Fibroblast of pulmonary artery (primary cell): ENCODE measurements at regions not wholly inside any gene's neighbourhood (a gene's known extent, or its start where the extent isn't known, plus 50 kb on each side); places are given as distances from the start of the nearest gene placed in this dataset.

Experiments used
- DNase-seq: peaks from one replicate; pipeline ENCODE4 v3.0.0-alpha.2; 2010; ENCODE audit warnings: low read depth
- H3K4me3 ChIP-seq: replicated peaks from 2 replicates; pipeline ENCODE4 v1.5.1; 2011; ENCODE audit warnings: low read depth, mild to moderate bottlenecking, control low read depth, low read length, moderate library complexity
- TF ChIP-seq, protein P1 (sequence below): IDR thresholded peaks from 2 replicates; pipeline ENCODE4 v1.5.1; 2011; ENCODE audit warnings: mild to moderate bottlenecking, control low read depth, low read length, inconsistent platforms; ENCODE audit errors: missing control alignments

DNA sequence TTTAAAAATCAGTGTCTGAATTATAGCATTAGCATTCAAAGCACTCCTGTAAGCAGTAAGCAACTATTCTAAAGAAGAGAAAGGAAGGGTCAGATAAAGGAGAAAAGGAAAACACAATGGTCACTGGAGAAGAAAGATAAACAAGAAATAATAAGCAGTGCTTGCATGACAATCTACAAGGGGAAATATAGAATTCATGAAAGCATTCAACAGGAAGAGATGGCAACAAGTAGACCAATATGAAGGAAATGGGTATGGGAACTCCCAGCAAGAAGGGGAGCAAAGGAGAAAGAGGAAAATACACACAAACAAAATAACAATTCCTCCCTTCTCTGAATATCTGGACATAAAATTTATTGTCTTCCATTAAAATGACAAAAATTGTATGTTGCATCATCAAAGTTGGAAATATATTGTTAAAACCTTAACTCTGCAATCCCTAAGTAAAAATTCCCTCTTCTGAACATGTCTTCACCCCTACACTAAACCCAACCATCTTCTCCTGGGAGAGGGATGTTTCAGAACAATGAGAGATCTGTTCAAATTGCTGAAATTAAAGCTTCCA lies 206.3 kb upstream of the SAMSN1 start:
- H3K4me3 ChIP-seq, result no peak overlapping the region
- no peak for DNase-seq
- TF ChIP-seq, protein P1, sequence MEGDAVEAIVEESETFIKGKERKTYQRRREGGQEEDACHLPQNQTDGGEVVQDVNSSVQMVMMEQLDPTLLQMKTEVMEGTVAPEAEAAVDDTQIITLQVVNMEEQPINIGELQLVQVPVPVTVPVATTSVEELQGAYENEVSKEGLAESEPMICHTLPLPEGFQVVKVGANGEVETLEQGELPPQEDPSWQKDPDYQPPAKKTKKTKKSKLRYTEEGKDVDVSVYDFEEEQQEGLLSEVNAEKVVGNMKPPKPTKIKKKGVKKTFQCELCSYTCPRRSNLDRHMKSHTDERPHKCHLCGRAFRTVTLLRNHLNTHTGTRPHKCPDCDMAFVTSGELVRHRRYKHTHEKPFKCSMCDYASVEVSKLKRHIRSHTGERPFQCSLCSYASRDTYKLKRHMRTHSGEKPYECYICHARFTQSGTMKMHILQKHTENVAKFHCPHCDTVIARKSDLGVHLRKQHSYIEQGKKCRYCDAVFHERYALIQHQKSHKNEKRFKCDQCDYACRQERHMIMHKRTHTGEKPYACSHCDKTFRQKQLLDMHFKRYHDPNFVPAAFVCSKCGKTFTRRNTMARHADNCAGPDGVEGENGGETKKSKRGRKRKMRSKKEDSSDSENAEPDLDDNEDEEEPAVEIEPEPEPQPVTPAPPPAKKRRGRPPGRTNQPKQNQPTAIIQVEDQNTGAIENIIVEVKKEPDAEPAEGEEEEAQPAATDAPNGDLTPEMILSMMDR, result no peak

DNA sequence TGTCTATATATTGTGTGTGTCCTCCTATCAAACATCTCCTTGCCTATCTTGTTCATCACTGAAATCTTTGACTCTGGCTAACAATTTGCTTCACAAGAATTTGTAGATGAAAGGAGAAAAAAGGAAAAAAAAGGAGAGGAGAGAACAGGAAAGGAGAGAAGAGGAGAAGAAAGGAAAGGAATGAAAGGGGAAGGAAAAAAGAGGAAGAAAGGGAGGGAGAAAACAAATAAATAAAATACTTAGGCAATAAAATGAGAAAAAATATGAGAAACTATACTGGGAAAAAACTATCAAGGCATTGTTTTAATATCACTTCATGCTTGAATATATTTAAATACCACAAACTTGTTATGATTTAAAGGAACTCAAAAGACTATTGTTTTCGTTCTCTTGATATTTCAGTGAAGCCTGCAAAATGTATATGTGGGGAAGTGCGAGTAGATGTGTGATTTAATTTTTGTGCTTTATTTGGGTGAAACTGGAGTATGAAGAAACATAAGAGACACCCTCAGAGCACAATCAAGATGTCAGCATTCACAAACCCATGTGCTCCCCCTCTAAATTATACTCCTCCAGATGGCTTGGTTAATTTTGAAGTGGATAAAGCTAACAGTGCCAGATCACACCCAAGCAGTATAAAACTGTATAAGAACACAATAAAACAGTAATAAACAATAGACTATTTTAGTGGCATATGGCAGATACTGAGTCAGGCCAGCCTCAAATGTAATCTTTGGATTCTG lies 205.7 kb upstream of the SAMSN1 start:
- DNase-seq, result no peak
- TF ChIP-seq, protein P1, result no peak
- no peak overlapping the region for H3K4me3 ChIP-seq

DNA sequence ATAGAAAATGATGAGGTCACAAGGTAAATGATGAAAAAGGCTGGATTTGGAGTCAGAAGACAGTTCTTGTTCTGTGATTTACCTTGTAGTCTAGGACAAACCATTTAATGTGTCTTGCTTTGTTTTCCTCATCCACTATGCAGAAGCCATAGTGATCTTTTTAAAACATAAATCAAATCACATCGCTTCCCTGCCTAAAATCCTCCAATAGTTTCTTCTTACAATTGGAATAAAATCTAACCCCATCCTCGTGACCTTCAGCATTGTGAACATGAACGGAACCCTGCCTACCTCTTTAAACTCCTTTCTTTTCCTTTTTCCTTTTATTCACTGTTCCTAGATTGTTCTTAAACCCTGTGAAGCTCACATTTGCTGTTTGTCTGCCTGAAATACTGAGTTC lies 204.9 kb upstream of the SAMSN1 start:
- no peak overlapping the region for H3K4me3 ChIP-seq
- no peak for DNase-seq
- TF ChIP-seq, protein P1, result no peak

DNA sequence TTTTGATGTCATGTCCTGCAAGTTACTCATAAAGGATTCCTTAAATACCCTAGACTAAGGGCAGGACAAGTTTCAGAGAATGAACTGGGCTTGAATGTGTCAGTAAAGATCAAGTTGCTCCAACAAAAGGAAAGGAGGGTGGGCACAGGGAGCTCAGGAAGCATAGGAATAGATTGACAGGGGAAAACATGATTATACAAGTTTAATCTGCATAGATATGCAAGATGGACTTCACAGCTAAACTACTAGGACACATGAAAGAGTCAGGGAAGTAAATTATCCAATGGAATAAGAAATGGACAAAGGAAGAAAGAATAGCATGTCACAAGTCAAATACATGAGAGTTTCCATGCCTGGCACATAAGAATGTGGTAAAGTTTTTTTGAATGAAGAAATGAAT lies 203.9 kb upstream of the SAMSN1 start:
- TF ChIP-seq, protein P1, result no peak
- no peak overlapping the region for H3K4me3 ChIP-seq
- DNase-seq, result no peak

DNA sequence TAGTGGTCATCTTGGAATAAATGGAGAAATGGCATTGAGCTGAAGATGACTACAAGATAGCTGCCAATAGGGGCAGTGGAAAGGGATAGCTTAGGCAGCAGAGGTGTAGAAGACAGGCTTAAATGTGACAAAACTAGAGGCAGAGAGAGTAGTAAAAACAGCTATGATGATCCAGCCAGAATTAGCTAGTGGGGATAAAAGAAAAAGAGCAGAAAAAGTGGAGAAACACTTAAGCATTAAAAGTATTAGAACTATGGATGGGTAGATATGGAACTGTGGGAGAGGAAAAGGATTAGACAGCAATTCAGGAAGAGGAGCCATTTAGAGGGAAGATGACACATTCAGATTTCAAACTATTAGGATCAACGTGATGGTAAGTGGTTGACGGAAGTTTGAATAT lies 202.5 kb upstream of the SAMSN1 start:
- DNase-seq, result no peak
- TF ChIP-seq, protein P1, result no peak
- H3K4me3 ChIP-seq, result no peak overlapping the region

DNA sequence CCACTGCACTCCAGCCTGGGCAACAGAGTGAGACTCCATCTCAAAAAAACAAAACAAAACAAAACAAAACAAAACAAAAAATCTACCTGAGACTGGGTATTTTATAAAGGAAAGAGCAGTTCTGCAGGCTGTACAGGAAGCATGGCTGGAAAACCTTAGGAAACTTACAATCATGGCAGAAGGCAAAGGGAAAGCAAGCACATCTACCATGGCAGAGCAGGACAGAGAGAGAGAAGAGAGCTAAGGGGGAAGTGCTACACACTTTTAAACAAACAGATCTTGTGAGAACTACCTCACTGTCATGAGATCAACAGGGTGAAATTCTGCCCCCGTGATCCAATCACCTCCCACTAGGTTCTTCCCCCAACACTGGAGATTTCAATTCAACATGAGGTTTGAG lies 198.3 kb upstream of the SAMSN1 start:
- no peak overlapping the region for H3K4me3 ChIP-seq
- DNase-seq, result no peak
- TF ChIP-seq, protein P1, result no peak

DNA sequence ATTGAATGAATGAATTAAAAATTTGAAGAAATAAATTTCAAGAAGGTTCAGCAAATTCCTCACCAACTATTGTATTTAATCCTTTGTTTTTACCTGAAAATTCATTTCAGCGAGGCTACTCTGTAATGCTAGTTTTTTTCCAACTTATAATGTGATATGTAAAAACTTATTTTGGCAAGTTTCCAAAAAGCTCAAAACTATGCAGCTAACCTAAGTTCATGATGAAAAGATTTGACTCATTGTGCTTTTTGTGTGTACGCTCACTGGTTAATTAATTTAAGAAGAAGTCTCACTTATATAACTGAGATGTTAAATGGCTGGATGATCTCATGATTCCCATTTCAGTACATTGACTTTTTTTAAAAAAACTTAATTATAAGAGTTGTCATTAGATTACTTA lies 196.0 kb upstream of the SAMSN1 start:
- no peak overlapping the region for H3K4me3 ChIP-seq
- TF ChIP-seq, protein P1, result no peak
- DNase-seq, result no peak
